WTC11 (cell line): ENCODE measurements at regions not wholly inside any gene's neighbourhood (a gene's known extent, or its start where the extent isn't known, plus 50 kb on each side); places are given as distances from the start of the nearest gene placed in this dataset.

Experiments
- ATF3 ChIP-seq: sonication (generic); formaldehyde crosslinking; conservative IDR thresholded peaks from 2 replicates; pipeline ENCODE4 v1.8.1; 2022; ENCODE audit warnings: mild to moderate bottlenecking, missing genetic modification reagents
- CTCF ChIP-seq: fragments of 200-600 bp; IDR thresholded peaks from 2 replicates; pipeline ENCODE4 v1.8.0; 2022; ENCODE audit warnings: antibody characterized with exemption
- EMX1 ChIP-seq: fragments of 250-450 bp; sonication (Bioruptor Pico); IDR thresholded peaks from 2 replicates; pipeline ENCODE4 v1.8.0; 2021; ENCODE audit warnings: mild to moderate bottlenecking
- FOXJ3 ChIP-seq: sonication (generic); formaldehyde crosslinking; IDR thresholded peaks from 2 replicates; pipeline ENCODE4 v1.9.0; 2021; ENCODE audit warnings: missing genetic modification reagents, mild to moderate bottlenecking, borderline replicate concordance
- MLX ChIP-seq: sonication (generic); formaldehyde crosslinking; IDR thresholded peaks from 2 replicates; pipeline ENCODE4 v1.8.1; 2023; ENCODE audit warnings: mild to moderate bottlenecking, missing genetic modification reagents, moderate library complexity
- ZNF423 ChIP-seq: fragments of 250-450 bp; sonication (Bioruptor Pico); IDR thresholded peaks from 2 replicates; pipeline ENCODE4 v2.1.2; 2022; ENCODE audit warnings: mild to moderate bottlenecking, moderate library complexity

GRCh38 chr4:26191353-26191752 is 129.5 kb upstream of the RBPJ start:
- TF ChIP-seq CTCF (no peak), ATF3 (CRISPR knock-in tag) (no peak), MLX (CRISPR knock-in tag) (no peak), ZNF423 (no peak), FOXJ3 (CRISPR knock-in tag) (no peak), EMX1 (CRISPR knock-in tag) (no peak)
